Lung (tissue), 11 donors: ENCODE measurements at regions not wholly inside any gene's neighbourhood (a gene's known extent, or its start where the extent isn't known, plus 50 kb on each side); places are given as distances from the start of the nearest gene placed in this dataset.

Experiments
- ATAC-seq: fragments of 200-7000 bp; cut with Tn5 transposase; one replicate; pipeline ENCODE4 v1.9.1; 2020; ENCODE audit warnings: moderate number of reproducible peaks; ENCODE audit not compliant: insufficient read depth, low FRiP score
- DNase-seq, 3 donors: peaks; one replicate each; pipeline ENCODE4 v3.0.0-alpha.2; 2013 to 2017
- H3K27ac ChIP-seq, 2 donors: one replicate each; pipeline ENCODE4 v1.5.1; 2013; ENCODE audit warnings: mild to moderate bottlenecking in 2 of 2, moderate library complexity in 2 of 2, control low read depth in 1 of 2, inconsistent platforms in 1 of 2, low read depth in 1 of 2, low read length in 1 of 2
- H3K27me3 ChIP-seq, 3 donors: one replicate each; pipeline ENCODE4 v1.5.1; 2013; ENCODE audit warnings: low read length in 2 of 3; ENCODE audit not compliant: control insufficient read depth in 3 of 3, insufficient read depth in 3 of 3
- H3K36me3 ChIP-seq, 4 donors: one replicate each; pipeline ENCODE4 v1.5.1; 2013; ENCODE audit warnings: low read length in 4 of 4, mild to moderate bottlenecking in 1 of 4, moderate library complexity in 1 of 4; ENCODE audit not compliant: control insufficient read depth in 4 of 4, insufficient read depth in 4 of 4
- H3K4me1 ChIP-seq, 5 donors: one replicate each; pipeline ENCODE4 v1.5.1; 2013; ENCODE audit warnings: low read length in 5 of 5, mild to moderate bottlenecking in 2 of 5, moderate library complexity in 1 of 5; ENCODE audit not compliant: control insufficient read depth in 5 of 5, insufficient read depth in 5 of 5
- H3K4me3 ChIP-seq: one replicate; pipeline ENCODE4 v1.5.1; 2013; ENCODE audit warnings: mild to moderate bottlenecking, control low read depth, moderate library complexity
- H3K9ac ChIP-seq, 2 donors: one replicate each; pipeline ENCODE4 v1.5.1; 2013; ENCODE audit warnings: low read length in 2 of 2, control low read depth in 1 of 2; ENCODE audit not compliant: insufficient read depth in 1 of 2
- H3K9me3 ChIP-seq, 4 donors: one replicate each; pipeline ENCODE4 v1.5.1; 2013; ENCODE audit warnings: low read length in 3 of 4, mild to moderate bottlenecking in 1 of 4, moderate library complexity in 1 of 4; ENCODE audit not compliant: control insufficient read depth in 4 of 4, insufficient read depth in 3 of 4
- WGBS, 2 donors: extraction: QIAGEN DNeasy Blood & Tissue Kit; methylation state at CpG; one replicate each; pipeline ENCODE4 v1.1.7; 2013; 5-methylcytosine and 5-hydroxymethylcytosine counted together
- TF ChIP-seq, protein P1 (sequence below): IDR thresholded peaks from 2 replicates; pipeline ENCODE4 v1.5.1; 2012; ENCODE audit warnings: mild to moderate bottlenecking; ENCODE audit errors: control extremely low read depth, extremely low read depth
- donor health status: control.
- donor health status: control.
- donor health status: Bipolar disorder and iron deficiency.
- donor health status: healthy.
- donor health status: DM: yes; HTN: yes; CAD: no.

DNA sequence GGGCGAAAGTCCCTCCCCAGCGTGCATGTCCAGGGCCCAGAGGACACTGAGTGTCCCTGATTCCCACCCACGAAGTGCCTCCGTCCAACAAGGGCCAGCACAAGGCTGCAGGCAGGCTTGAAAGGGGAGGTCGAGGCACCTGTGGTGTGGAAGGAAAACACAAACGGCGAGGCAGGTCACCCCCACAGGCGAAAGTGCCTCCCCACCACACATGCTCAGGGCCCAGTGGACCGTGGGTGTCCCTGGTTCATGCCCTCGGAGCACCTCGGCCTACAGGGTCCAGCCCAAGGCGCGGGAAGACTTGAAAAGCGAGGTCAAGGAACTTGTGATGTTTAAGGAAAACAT lies 370.4 kb downstream of the ALG10 start:
- Histone ChIP-seq H3K36me3 (no peaks in the 10 kb centered on the region), H3K4me1 (no peaks in the 10 kb centered on the region), H3K4me3 (no peak overlapping the region), H3K27me3 (no peaks in the 10 kb centered on the region), H3K9me3 (peaks cover 0 to 94% (median 1%) of the 10 kb centered on the region in 4 donors), H3K27ac (no peak overlapping the region), H3K9ac (no peak overlapping the region)
- ATAC-seq (no peak), DNase-seq (peak in 1 of 3 donors; percentile 4)
- TF ChIP-seq, protein P1, sequence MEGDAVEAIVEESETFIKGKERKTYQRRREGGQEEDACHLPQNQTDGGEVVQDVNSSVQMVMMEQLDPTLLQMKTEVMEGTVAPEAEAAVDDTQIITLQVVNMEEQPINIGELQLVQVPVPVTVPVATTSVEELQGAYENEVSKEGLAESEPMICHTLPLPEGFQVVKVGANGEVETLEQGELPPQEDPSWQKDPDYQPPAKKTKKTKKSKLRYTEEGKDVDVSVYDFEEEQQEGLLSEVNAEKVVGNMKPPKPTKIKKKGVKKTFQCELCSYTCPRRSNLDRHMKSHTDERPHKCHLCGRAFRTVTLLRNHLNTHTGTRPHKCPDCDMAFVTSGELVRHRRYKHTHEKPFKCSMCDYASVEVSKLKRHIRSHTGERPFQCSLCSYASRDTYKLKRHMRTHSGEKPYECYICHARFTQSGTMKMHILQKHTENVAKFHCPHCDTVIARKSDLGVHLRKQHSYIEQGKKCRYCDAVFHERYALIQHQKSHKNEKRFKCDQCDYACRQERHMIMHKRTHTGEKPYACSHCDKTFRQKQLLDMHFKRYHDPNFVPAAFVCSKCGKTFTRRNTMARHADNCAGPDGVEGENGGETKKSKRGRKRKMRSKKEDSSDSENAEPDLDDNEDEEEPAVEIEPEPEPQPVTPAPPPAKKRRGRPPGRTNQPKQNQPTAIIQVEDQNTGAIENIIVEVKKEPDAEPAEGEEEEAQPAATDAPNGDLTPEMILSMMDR: no peak
- 78% methylated on average over 14 of the region's 14 CpGs for WGBS, 2 donors

DNA sequence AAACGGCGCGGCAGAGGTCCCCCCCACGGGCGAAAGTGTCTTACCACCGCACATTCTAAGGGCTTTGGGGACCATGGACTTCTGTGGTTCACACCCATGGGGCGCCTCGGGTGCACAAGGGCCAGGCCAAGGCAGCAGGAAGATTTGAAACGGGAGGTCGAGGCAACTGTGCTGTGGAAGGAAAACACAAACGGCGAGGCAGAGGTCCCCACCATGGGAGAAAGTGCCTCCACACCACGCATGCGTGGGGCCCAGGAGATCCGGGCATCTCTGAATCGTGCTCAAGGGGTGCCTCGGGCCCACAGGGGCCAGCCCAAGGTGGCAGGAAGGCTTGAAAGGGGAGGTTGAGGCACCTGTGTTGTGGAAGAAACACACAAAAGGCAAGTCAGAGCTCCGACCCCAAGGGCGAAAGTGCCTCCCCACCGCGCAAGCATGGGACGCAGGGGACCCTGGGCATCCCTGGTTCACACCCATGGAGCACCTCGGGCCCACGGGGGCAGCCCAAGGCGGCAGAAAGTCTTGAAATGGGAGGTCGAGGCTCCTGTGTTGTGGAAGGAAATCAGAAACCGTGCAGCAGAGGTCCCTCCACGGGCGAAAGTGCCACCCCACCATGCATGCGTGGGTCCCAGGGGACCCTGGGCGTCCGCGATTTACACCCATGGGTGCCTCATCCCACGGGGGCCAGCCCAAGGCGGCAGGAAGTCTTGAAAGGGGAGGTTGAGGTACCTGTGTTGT lies 371.0 kb downstream of the ALG10 start:
- TF ChIP-seq, protein P1: no peak
- peak in 1 of 3 donors; percentile 5 for DNase-seq
- H3K36me3 ChIP-seq: no peaks in the 10 kb centered on the region
- H3K27ac ChIP-seq: no peak overlapping the region
- no peaks in the 10 kb centered on the region for H3K27me3 ChIP-seq
- no peaks in the 10 kb centered on the region for H3K4me1 ChIP-seq
- no peak overlapping the region for H3K4me3 ChIP-seq
- no peak overlapping the region for H3K9ac ChIP-seq
- WGBS, 2 donors: 64 to 65% methylated on average over 35 of the region's 35 CpGs
- no peak for ATAC-seq
- H3K9me3 ChIP-seq: peaks cover 0 to 94% (median 1%) of the 10 kb centered on the region in 4 donors

DNA sequence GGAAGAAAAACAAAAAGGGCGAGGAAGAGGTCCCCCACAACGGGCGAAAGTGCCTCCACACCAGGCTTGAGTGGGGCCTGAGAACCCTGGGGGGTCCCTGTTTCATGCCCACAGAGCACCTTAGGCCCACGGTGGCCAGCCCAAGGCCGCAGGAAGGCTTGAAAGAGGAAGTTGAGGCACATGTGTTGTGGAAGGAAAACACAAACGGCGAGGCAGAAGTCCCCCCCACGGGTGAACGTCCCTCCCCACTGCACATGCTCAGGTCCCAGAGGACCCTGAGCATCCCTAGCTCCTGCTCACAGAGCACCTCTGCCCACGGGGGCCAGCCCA lies 371.5 kb downstream of the ALG10 start:
- no peak overlapping the region for H3K27ac ChIP-seq
- H3K9ac ChIP-seq: no peak overlapping the region
- TF ChIP-seq, protein P1: no peak
- no peak overlapping the region for H3K4me3 ChIP-seq
- no peak for ATAC-seq
- no peaks in the 10 kb centered on the region for H3K27me3 ChIP-seq
- H3K9me3 ChIP-seq: peaks cover 0 to 94% (median 1%) of the 10 kb centered on the region in 4 donors
- DNase-seq: no peak
- H3K36me3 ChIP-seq: no peaks in the 10 kb centered on the region
- WGBS, 2 donors: 62 to 71% methylated on average over 10 of the region's 10 CpGs
- H3K4me1 ChIP-seq: no peaks in the 10 kb centered on the region
